ENCODE measurements at regions not wholly inside any gene's neighbourhood (a gene's known extent, or its start where the extent isn't known, plus 50 kb on each side); places are given as distances from the start of the nearest gene placed in this dataset.
"Not testable (repeated sequence)": the region's sequence is repeated elsewhere in the genome, so short reads cannot be mapped to it uniquely, and the experiment has no call there.

DNA sequence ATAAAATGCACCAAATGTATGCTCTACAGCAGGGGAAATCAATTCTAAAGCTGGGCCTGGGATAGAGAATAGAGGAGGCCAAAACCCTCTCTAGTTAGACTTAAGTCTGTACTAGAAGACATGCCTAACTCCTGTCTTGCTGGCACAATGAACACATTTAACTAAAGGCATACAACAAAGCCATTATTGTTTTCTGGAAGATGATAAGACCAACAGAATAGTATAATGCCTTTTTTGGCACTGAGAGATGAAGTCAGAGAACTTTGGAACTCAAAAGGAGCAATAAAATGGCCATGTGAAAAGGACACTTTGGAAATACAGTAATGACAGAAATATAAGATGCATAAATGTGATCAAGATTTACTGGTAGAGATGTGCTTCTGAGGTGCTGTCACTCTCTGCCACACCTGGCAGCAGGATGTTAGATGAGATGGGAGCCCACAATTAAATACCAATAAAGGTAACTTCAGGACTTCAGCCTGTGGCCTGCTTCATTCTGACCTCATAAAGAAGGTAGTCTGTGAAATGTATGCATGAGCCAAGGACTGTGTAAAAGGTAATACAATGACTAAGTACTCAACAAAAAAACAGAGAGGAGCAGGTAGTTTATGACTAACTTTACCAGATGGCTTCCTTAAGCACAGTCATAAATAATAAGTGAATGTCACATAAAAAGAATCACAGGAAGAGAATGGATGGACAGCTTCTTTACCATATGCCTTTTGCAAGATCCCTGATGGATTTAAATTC lies 333.4 kb downstream of the BCKDHB start:
- DNase-seq, result no peak

DNA sequence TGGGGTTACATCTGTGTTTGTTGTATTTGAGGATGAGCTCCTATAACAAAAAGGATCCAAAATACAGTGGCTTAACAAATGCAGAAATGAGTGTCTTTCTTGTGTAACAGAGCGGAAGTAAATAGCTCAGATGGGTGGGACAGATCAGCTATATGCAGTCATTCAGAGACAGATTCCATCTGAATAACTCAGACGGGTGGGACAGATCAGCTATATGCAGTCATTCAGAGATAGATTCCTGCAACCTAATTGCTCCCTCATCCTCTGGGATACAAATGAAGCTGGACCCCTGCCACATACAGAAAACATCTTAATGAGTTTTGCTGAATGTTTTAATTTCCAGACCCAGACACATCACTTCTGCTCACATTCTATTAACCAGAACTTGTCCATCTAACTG lies 332.3 kb downstream of the BCKDHB start:
- no peak for DNase-seq

DNA sequence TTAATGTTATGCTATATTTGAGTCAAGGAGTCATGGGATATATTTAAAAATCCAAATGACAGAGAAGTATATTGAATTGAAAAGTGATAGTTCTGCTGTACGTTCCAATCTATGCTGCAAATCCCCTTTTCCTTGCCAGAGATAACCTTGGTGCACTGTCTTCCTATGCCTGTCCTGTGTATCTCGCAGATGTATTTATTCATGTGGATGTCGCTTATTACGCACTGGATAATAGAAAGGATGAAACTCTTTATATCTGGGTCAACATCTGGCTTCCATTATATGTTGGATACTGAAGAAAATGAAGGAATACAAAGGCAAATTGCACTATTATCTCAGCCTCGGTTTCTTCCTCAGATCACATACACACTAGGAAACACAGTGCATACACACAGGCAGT lies 331.3 kb downstream of the BCKDHB start:
- no peak for DNase-seq

DNA sequence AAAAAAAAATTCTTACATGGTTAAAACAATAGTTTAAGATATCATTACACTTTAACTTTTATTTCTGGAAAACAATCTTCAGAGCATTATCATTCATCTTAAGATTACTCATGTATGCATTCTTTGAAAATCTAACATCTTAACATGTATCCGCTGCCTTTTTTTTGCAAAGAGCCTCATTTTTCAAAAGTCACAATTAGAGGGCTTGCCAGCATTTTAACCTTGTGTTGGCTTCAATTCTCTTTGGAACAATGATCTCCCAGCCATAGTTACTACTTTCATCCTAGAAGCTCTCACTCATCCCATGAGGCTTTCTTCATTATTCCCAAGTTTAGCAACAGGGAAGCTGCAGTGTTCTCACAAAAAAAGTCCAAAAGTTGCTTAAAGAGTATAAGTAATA lies 330.8 kb downstream of the BCKDHB start:
- DNase-seq, result no peak

DNA sequence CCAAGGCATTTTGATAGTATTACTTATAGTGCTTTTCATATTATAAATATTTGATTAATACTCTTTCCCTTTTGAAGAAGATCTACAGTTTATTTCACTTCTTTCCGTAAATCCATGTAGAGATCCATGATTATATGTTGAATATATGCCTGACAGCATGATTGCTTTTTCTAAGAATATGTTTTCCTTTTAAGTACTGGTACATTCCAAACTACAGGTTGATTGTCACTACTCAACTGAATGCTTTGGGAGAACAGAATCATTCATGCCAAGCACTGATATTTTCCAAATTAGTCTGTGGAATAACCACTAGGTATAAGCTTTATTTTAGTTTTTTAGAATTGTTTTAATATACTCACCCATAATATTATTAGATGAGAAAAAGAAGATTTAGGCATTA lies 330.2 kb downstream of the BCKDHB start:
- no peak for DNase-seq

DNA sequence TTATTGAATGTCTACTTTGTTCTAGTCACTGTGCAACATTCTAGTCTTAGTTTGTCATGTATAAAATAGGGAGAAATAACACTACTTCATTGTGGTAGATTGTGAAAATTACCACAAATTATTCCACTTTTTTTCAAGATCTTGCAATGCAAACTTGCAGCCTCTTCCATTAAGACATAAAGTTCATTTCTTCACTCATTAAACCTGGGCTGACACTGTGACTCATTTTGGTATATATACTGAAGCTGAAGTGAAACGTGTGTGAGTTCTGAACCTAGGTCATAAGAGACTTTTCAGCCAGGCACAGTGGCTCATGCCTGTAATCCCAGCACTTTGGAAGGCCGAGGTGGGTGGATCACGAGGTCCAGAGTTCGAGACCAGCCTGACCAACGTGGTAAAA lies 329.0 kb downstream of the BCKDHB start:
- DNase-seq, result no peak

DNA sequence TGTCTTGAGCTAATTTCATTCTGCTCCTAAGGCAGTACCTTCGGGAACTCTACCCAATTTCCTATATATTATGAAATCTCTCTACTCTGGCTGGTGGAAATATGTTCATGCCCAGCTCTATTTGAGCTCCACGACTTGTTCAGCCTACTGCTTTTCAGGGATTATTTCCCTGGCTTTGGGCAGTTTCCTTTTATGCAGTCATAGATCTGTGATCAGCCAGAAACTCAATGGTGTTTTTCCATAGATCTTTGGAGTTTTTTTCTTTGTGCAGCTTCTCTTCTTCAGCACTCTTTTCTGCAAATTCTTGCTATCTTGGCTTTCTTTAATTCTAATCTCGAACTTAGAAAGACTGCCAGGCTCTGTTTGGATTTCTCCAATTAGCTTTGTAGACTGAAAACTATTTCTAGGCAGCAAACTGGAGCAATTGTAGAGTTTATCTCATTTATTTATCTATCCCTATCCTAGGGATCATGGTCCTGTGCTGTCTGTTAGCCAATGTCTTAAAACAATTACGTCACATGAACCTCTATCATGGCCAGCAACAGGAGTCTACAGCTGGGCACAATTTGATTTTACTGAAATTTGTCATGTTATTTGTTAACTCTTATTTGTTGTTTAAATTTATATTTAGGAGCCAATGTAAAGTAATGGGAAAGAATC lies 328.4 kb downstream of the BCKDHB start:
- DNase-seq, result no peak

DNA sequence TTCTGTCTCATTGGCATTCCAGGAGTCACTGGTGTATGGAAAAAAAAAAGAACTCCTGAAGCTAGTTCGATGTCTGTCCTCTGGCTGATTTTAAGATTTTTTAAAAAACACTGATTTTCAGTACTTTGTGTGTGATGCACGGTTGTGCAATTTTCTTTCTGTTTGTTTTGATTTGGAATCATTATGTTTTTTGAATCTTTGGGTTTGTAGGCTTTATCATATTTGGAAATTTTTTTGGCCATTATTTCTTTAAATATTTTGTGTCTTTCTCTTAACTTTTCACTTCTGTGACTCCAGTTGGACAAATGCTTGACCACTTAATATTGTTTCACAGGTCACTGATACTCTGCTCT lies 327.2 kb downstream of the BCKDHB start:
- no peak for DNase-seq

DNA sequence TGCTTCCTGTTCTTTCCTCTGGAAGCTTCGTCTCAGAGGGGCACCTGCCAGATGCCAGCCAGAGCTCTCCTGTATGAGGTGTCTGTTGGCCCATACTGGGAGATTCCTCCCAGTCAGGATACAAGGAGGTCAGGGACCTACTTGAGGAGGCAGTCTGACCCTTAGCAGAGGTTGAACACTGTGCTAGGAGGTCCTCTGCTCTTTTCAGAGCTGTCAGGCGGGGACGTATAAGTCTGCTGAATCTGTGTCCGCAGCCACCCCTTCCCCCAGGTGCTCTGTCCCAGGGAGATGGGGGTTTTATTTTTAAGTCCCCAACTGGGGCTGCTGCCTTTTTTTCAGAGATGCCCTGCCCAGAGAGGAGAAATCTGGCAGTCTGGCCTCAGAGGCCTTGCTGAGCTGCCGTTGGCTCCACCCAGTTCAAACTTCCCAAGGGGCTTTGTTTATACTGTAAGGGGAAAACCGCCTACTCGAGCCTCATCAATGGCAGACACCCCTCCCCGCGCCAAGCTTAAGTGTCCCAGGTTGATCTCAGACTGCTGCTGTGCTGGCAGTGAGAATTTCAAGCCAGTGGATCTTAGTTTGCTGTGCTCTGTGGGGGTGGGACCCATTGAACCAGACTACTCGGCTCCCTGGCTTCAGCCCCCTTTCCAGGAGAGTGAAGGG lies 326.7 kb downstream of the BCKDHB start:
- no peak for DNase-seq

DNA sequence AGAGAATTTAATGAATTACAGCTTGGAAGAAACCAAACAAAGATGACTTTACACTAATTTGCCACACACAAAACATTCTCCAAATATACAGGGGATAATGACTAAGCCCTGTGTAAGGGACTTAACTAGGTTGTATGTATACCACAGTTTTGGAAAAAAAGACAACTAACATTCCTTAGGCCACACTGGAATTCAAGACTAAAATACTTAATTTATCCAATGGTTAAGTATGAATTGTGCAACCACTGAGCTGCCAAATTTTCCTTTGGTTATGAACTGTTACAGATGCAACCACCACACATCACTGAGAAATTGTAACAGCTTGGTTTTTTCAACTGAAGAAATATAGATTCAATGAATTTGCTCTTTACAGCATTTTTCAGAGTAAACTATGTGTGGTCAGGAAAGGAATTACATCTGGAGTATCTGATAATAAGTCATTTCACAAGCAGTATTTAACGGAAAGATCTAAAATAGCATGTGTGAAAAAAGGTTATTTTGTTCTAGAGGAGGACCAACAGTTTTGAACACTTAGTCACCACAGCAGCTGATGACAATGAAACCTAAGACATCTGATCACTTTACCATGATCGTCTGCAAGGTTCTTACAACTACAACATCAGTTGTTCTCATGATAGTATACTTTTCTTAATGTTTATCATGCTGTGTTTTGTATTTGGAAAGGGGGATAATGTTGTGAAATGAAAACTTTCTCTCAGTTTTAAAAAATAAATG lies 318.8 kb downstream of the BCKDHB start:
- no peak for DNase-seq

DNA sequence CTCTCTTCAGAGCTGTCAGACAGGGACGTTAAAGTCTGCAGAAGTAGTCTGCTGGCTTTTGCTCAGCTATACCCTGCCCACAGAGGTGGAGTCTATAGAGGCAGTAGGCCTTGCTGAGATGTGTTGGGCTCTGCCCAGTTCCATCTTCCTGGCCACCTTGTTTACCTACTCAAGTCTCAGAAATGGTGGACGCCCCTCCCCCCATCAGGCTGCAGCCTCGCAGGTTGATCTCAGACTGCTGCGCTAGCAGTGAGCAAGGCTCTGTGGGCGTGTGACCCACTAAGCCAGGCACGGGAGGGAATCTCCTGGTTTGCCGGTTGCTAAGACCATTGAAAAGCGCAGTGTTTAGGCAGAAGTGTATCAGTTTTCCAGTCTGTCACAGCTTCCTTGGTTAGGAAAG lies 305.0 kb downstream of the BCKDHB start:
- no peak for DNase-seq

DNA sequence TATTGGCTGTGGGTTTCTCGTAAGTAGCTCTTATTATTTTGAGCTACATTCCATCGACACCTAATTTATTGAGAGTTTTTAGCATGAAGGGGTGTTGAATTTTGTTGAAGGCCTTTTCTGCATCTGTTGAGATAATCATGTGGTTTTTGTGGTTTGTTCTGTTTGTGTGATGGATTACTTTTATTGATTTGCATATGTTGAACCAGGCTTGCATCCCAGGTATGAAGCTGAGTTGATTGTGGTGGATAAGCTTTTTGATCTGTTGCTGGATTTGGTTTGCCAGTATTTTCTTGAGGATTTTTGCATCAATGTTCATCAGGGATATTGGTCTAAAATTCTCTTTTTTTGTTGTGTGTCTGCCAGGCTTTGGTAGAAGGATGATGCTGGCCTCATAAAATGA lies 301.5 kb downstream of the BCKDHB start:
- not testable (repeated sequence) for DNase-seq

DNA sequence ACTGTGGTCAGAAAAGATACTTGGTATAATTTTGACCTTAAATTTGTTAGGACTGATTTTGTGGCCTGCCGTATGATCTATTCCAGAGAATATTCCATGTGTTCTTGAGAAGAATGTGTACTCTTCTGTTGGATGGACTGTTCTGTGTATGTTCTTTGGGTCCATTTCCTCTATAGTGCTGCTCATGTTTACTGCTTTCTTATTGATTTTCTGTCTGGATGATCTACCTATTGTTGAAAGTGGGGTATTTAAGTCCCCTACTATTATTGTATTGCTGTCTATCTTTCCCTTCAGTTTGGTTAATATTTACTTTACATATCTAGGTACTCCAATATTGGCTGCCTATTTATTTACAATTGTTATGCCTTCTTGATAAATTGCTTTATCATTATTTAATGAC lies 298.4 kb downstream of the BCKDHB start:
- no peak for DNase-seq

DNA sequence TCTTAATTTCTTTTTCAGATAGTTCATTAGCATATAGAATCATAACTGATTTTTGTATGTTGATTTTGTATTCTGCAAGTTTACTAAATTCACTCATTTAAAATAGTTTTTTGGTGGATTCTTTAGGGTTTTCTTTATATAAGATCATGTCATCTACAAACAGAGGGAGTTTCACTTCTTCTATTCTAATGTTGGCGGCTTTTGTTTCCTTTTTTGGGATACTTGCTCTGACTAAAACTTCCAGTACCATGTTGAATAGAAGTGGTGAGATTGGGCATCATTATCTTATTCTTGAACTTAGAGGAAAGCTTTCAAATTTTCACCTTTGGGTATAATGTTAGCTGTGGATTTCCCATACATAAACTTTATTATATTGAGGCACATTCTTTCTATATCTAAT lies 296.9 kb downstream of the BCKDHB start:
- no peak for DNase-seq

DNA sequence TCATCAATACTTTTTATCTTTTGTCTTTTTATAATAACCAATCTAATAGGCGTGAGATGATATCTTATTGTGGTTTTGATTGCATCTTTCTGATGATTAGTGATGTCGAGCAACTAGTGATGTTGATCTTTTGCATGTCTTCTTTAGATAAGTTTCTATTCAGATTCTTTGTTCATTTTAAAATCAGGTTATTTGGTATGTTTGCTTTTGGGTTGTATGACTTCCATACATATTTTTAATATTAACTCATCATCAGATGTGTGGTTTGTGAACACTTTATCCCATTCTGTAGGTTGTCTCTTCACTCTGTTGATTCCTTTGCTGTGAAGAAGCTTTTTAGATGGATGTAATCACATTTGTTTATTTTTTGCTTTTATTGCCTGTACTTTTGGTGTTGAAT lies 295.8 kb downstream of the BCKDHB start:
- DNase-seq, result no peak

All from CD4-positive, alpha-beta T cell treated with Interleukin-4 for 4 hours (primary cell).